ENCODE measurements at regions not wholly inside any gene's neighbourhood (a gene's known extent, or its start where the extent isn't known, plus 50 kb on each side); places are given as distances from the start of the nearest gene placed in this dataset.

DNA sequence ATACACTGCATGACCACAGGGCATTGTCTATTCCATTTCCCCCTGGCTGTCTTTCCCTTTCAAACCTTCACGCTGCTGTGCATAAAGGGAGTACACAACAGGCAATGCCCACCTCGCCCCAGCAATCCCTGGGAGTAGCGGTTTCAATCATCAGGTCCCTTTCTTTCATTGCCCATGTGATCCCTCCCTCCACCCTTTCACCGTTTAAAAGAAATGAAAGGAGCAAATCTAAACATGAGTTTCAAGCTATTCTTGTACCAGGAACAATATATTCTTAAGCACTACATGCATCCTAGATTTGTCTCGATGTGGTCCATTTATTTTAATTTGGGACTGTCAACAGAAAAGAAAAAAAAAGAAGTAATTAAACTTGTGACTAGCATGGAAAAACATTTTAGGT is 123.4 kb upstream of the ARGLU1 start:
- TF ChIP-seq, protein P1, sequence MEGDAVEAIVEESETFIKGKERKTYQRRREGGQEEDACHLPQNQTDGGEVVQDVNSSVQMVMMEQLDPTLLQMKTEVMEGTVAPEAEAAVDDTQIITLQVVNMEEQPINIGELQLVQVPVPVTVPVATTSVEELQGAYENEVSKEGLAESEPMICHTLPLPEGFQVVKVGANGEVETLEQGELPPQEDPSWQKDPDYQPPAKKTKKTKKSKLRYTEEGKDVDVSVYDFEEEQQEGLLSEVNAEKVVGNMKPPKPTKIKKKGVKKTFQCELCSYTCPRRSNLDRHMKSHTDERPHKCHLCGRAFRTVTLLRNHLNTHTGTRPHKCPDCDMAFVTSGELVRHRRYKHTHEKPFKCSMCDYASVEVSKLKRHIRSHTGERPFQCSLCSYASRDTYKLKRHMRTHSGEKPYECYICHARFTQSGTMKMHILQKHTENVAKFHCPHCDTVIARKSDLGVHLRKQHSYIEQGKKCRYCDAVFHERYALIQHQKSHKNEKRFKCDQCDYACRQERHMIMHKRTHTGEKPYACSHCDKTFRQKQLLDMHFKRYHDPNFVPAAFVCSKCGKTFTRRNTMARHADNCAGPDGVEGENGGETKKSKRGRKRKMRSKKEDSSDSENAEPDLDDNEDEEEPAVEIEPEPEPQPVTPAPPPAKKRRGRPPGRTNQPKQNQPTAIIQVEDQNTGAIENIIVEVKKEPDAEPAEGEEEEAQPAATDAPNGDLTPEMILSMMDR (IDR thresholded peaks at IDR 0.05; ENCODE audit: poor library complexity, severe bottlenecking) = no peak
- no peak for TF ChIP-seq TAF1 (IDR thresholded peaks at IDR 0.05; ENCODE audit: low read depth)

Data from neural cell (in vitro differentiated cells).